ENCODE measurements at regions not wholly inside any gene's neighbourhood (a gene's known extent, or its start where the extent isn't known, plus 50 kb on each side); places are given as distances from the start of the nearest gene placed in this dataset.

- H3K27ac ChIP-seq = no peak overlapping the region
- no peak for TF ChIP-seq CTCF (conservative IDR thresholded peaks at IDR 0.05)
- TF ChIP-seq ZFX (IDR thresholded peaks at IDR 0.05) = no peak
Observed at GRCh38 chrX:16416588-16416987, 233.4 kb upstream of the S100G start.

GRCh38 chrX:16418650-16419049, 231.3 kb upstream of the S100G start:
- no peak overlapping the region for H3K27ac ChIP-seq
- TF ChIP-seq ZFX (IDR thresholded peaks at IDR 0.05) (no peak), CTCF (conservative IDR thresholded peaks at IDR 0.05) (no peak)

GRCh38 chrX:16427668-16428067, 222.3 kb upstream of the S100G start:
- TF ChIP-seq CTCF (conservative IDR thresholded peaks at IDR 0.05) = no peak
- no peak for TF ChIP-seq ZFX (IDR thresholded peaks at IDR 0.05)
- H3K27ac ChIP-seq = no peak overlapping the region

GRCh38 chrX:16429406-16429805, 220.6 kb upstream of the S100G start:
- TF ChIP-seq ZFX (IDR thresholded peaks at IDR 0.05) = no peak
- TF ChIP-seq CTCF (conservative IDR thresholded peaks at IDR 0.05) = no peak
- H3K27ac ChIP-seq = no peak overlapping the region

GRCh38 chrX:16431266-16431665, 218.7 kb upstream of the S100G start:
- H3K27ac ChIP-seq = no peak overlapping the region
- TF ChIP-seq ZFX (IDR thresholded peaks at IDR 0.05) = no peak
- TF ChIP-seq CTCF (conservative IDR thresholded peaks at IDR 0.05) = no peak

GRCh38 chrX:16433021-16433420, 216.9 kb upstream of the S100G start:
- H3K27ac ChIP-seq = no peak overlapping the region
- no peak for TF ChIP-seq ZFX (IDR thresholded peaks at IDR 0.05)
- TF ChIP-seq CTCF (conservative IDR thresholded peaks at IDR 0.05) = no peak

GRCh38 chrX:16435399-16435986, 214.5 kb upstream of the S100G start:
- TF ChIP-seq CTCF (conservative IDR thresholded peaks at IDR 0.05) = no peak
- no peak for TF ChIP-seq ZFX (IDR thresholded peaks at IDR 0.05)
- H3K27ac ChIP-seq = no peak overlapping the region
